CD14-positive monocyte (primary cell): ENCODE measurements at regions not wholly inside any gene's neighbourhood (a gene's known extent, or its start where the extent isn't known, plus 50 kb on each side); places are given as distances from the start of the nearest gene placed in this dataset.

Source experiments
- DNase-seq, 3 donors: peaks; one replicate each; pipeline ENCODE4 v3.0.0-alpha.2; 2011 to 2022
- H2AFZ ChIP-seq: 2 replicates; pipeline ENCODE4 v1.6.0; 2012; ENCODE audit warnings: mild to moderate bottlenecking, low read depth, low read length, inconsistent platforms; ENCODE audit not compliant: insufficient read depth, poor library complexity, severe bottlenecking
- H3K27ac ChIP-seq, 2 donors: 1 replicate in 1 of 2; 2 replicates in 1 of 2; pipeline ENCODE4 v1.5.1; 2012 to 2013; ENCODE audit warnings: low read length in 2 of 2, control low read depth in 1 of 2, inconsistent platforms in 1 of 2, low read depth in 1 of 2, mild to moderate bottlenecking in 1 of 2
- H3K27me3 ChIP-seq, 2 donors: one replicate each; pipeline versions ENCODE4 v1.6.0 to v1.6.1; 2011 to 2013; ENCODE audit warnings: low read length in 2 of 2; ENCODE audit not compliant: control insufficient read depth in 2 of 2, insufficient read depth in 2 of 2
- H3K36me3 ChIP-seq, 2 donors: replicated peaks in 1 of 2; 1 replicate in 1 of 2; 2 replicates in 1 of 2; pipeline versions ENCODE4 v1.5.1 to v1.6.1; 2012 to 2013; ENCODE audit warnings: low read length in 2 of 2, control low read depth in 1 of 2, inconsistent platforms in 1 of 2, mild to moderate bottlenecking in 1 of 2; ENCODE audit not compliant: insufficient read depth in 2 of 2, control insufficient read depth in 1 of 2
- H3K4me1 ChIP-seq, 2 donors: 1 replicate in 1 of 2; 2 replicates in 1 of 2; pipeline versions ENCODE4 v1.5.1 to v1.6.1; 2012 to 2013; ENCODE audit warnings: low read length in 2 of 2, control low read depth in 1 of 2, inconsistent platforms in 1 of 2, mild to moderate bottlenecking in 1 of 2, moderate library complexity in 1 of 2; ENCODE audit not compliant: insufficient read depth in 2 of 2, control insufficient read depth in 1 of 2
- H3K4me2 ChIP-seq: replicated peaks from 2 replicates; pipeline ENCODE3; 2012; ENCODE audit warnings: low read length, moderate library complexity, mild to moderate bottlenecking; ENCODE audit not compliant: poor library complexity, severe bottlenecking; ENCODE audit errors: extremely low read depth
- H3K4me3 ChIP-seq, 3 experiments: fragments of 200-600 bp in 1 of 3; sonication (generic) in 1 of 3; replicated peaks in 1 of 3; 1 replicate in 2 of 3; 2 replicates in 1 of 3; pipeline ENCODE4 v1.5.1; 2011 to 2013; ENCODE audit warnings: low read length in 3 of 3, mild to moderate bottlenecking in 3 of 3, control low read depth in 2 of 3, low read depth in 2 of 3, inconsistent platforms in 1 of 3, moderate library complexity in 1 of 3
- H3K79me2 ChIP-seq: 2 replicates; pipeline ENCODE4 v1.6.0; 2012; ENCODE audit warnings: mild to moderate bottlenecking, control low read depth, inconsistent platforms, low read length, moderate library complexity; ENCODE audit not compliant: insufficient read depth
- H3K9ac ChIP-seq: 2 replicates; pipeline ENCODE4 v1.6.0; 2017; ENCODE audit warnings: low read length, mild to moderate bottlenecking; ENCODE audit not compliant: insufficient read depth, poor library complexity, severe bottlenecking
- H3K9me3 ChIP-seq, 2 donors: replicated peaks in 1 of 2; 1 replicate in 1 of 2; 2 replicates in 1 of 2; pipeline versions ENCODE4 v1.5.1 to v1.6.1; 2012 to 2013; ENCODE audit warnings: low read length in 2 of 2, control low read depth in 1 of 2; ENCODE audit not compliant: control insufficient read depth in 1 of 2, insufficient read depth in 1 of 2
- H4K20me1 ChIP-seq: 2 replicates; pipeline ENCODE4 v1.6.0; 2012; ENCODE audit warnings: mild to moderate bottlenecking, low read length, control low read depth, moderate library complexity; ENCODE audit not compliant: insufficient read depth
- H3K27ac Mint-ChIP-seq, 7 donors: one replicate each; pipeline ENCODE4 v1.8.0; 2020; ENCODE audit warnings: mild to moderate bottlenecking in 7 of 7, mixed read lengths in 7 of 7, moderate library complexity in 6 of 7, inconsistent platforms in 2 of 7
- H3K27me3 Mint-ChIP-seq, 3 donors: one replicate each; pipeline ENCODE4 v1.8.0; 2021 to 2022; ENCODE audit warnings: low read depth in 3 of 3, mild to moderate bottlenecking in 3 of 3, mixed read lengths in 3 of 3, moderate library complexity in 3 of 3, inconsistent platforms in 1 of 3
- H3K36me3 Mint-ChIP-seq, 2 donors: one replicate each; pipeline ENCODE4 v1.8.0; 2020; ENCODE audit warnings: mixed read lengths in 2 of 2, inconsistent platforms in 1 of 2, mild to moderate bottlenecking in 1 of 2
- H3K4me1 Mint-ChIP-seq: one replicate; pipeline ENCODE4 v1.8.0; 2020; ENCODE audit warnings: mild to moderate bottlenecking, mixed read lengths
- H3K4me3 Mint-ChIP-seq, 2 donors: one replicate each; pipeline ENCODE4 v1.8.0; 2020; ENCODE audit warnings: mild to moderate bottlenecking in 2 of 2, mixed read lengths in 2 of 2, moderate library complexity in 1 of 2
- H3K9me3 Mint-ChIP-seq, 7 donors: one replicate each; pipeline ENCODE4 v1.8.0; 2020 to 2022; ENCODE audit warnings: mixed read lengths in 7 of 7, mild to moderate bottlenecking in 6 of 7, moderate library complexity in 6 of 7, inconsistent platforms in 2 of 7
- CTCF ChIP-seq: fragments of 200-600 bp; IDR thresholded peaks from one replicate; pipeline ENCODE4 v1.8.0; 2022; ENCODE audit warnings: antibody characterized with exemption, mild to moderate bottlenecking
- WGBS: methylation state at CpG from one replicate; pipeline ENCODE4 v1.1.5; 2013; ENCODE audit warnings: missing lambda C conversion rate; ENCODE audit not compliant: insufficient coverage; 5-methylcytosine and 5-hydroxymethylcytosine counted together
- intact Hi-C, 2 donors: fragments of 100-400 bp; cut with micrococcal nuclease; formaldehyde crosslinking; loops; one replicate each; pipeline versions ENCODE4 v1.15.0 to v1.15.1; 2023

DNA sequence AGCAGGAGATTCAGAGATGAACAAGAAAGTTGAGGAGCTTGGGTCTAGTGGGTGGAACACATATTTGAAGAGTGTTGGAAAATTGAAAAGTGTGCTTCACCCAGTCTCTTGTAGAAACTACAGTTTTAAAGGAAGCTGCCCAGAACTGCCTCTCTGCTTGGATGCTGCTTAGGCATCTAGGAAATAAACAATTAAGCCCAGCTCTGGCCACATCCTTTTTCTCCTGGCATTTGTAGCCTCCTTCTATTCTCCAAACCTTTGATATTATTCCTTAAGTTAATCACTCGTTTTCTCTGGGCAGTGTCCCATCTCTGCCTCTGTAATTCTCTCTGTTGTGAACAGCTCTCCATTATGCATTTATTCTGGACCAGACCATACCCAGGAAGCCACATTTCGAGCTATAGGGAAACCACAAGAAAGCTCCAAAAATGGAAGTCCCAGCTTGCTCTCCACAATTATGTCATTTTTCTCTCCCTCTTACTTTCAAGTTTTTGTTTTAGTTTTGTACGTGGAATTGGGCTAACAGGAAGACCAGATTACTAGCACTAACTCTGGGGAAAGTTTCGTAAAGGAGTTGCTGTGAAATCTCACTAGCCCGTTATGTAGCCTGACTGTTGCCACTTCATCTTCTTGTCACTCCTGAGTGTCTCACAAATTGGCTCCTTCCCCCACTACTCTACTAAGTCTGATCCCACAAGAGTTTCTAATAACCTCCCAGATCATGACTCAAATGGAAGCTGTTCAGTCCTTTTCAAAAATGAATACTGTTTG lies 102.2 kb downstream of the NTMT2 start:
- TF ChIP-seq CTCF, result no peak
- Histone ChIP-seq H3K27ac (no peak overlapping the region), H3K4me3 (no peak overlapping the region), H3K4me1 (no peaks in the 10 kb centered on the region), H3K27me3 (no peaks in the 10 kb centered on the region), H3K9ac (no peak overlapping the region), H4K20me1 (no peaks in the 10 kb centered on the region), H3K4me2 (no peak overlapping the region), H3K36me3 (no peaks in the 10 kb centered on the region), H3K79me2 (no peaks in the 10 kb centered on the region), H3K9me3 (peaks cover 13 to 20% of the 10 kb centered on the region in 2 donors), H2AFZ (no peak overlapping the region)
- Mint-ChIP-seq H3K36me3 (no peaks in the 10 kb centered on the region), H3K4me1 (no peaks in the 10 kb centered on the region), H3K4me3 (no peak overlapping the region), H3K27me3 (peaks cover 0 to 3% (median 0%) of the 10 kb centered on the region in 3 donors), H3K9me3 (peaks cover 2 to 24% (median 11%) of the 10 kb centered on the region in 7 donors), H3K27ac (no peak overlapping the region)
- WGBS, result 62% methylated on average over 3 of the region's 5 CpGs
- intact Hi-C loops, result no loop called here
- DNase-seq, result no peak

GRCh38 chr1:170250531-170251276 lies 104.9 kb downstream of the NTMT2 start:
- Histone ChIP-seq H3K27ac (no peak overlapping the region), H3K9me3 (peaks cover 18 to 27% of the 10 kb centered on the region in 2 donors), H3K4me3 (no peak overlapping the region), H3K9ac (no peak overlapping the region), H3K36me3 (no peaks in the 10 kb centered on the region), H3K79me2 (no peaks in the 10 kb centered on the region), H3K4me1 (no peaks in the 10 kb centered on the region), H3K4me2 (no peak overlapping the region), H2AFZ (no peak overlapping the region), H4K20me1 (no peaks in the 10 kb centered on the region), H3K27me3 (no peaks in the 10 kb centered on the region)
- Mint-ChIP-seq H3K4me3 (no peak overlapping the region), H3K4me1 (no peaks in the 10 kb centered on the region), H3K36me3 (no peaks in the 10 kb centered on the region), H3K27me3 (peaks cover 0 to 3% (median 0%) of the 10 kb centered on the region in 3 donors), H3K9me3 (peaks cover 4 to 29% (median 17%) of the 10 kb centered on the region in 7 donors), H3K27ac (no peak overlapping the region)
- WGBS, result 95% methylated on average over 22 of the region's 28 CpGs
- no peak for DNase-seq
- intact Hi-C loops, result no loop called here
- no peak for TF ChIP-seq CTCF
